GM12878 (cell line): ENCODE measurements at regions not wholly inside any gene's neighbourhood (a gene's known extent, or its start where the extent isn't known, plus 50 kb on each side); places are given as distances from the start of the nearest gene placed in this dataset.

ENCODE experiments used
- CTCF ChIP-seq, 3 experiments: IDR thresholded peaks in 2 of 3; conservative IDR thresholded peaks in 1 of 3; 2 replicates each; pipeline ENCODE4 v1.5.1; 2011; ENCODE audit warnings: low read depth in 3 of 3, low read length in 3 of 3, mild to moderate bottlenecking in 3 of 3, control low read depth in 2 of 3, moderate library complexity in 2 of 3, inconsistent platforms in 1 of 3, mixed read lengths in 1 of 3; ENCODE audit not compliant: control insufficient read depth in 2 of 3, insufficient read depth in 1 of 3; ENCODE audit errors: extremely low read depth in 1 of 3
- POLR2A ChIP-seq: IDR thresholded peaks from 2 replicates; pipeline ENCODE4 v1.6.1; 2011; ENCODE audit warnings: low read depth, mild to moderate bottlenecking, low read length

- no peak for TF ChIP-seq POLR2A
- no peak for TF ChIP-seq CTCF (IDR thresholded peaks at IDR 0.05 in 2 of 3, conservative IDR thresholded peaks at IDR 0.05 in 1 of 3; ENCODE audit: control insufficient read depth in 2 of 3, extremely low read depth in 1 of 3, insufficient read depth in 1 of 3, low read depth in 3 of 3, low read length in 3 of 3)
Observed at GRCh38 chr20:63117151-63117550, 98.8 kb downstream of the YTHDF1 start.
